ENCODE measurements at regions not wholly inside any gene's neighbourhood (a gene's known extent, or its start where the extent isn't known, plus 50 kb on each side); places are given as distances from the start of the nearest gene placed in this dataset.

DNA sequence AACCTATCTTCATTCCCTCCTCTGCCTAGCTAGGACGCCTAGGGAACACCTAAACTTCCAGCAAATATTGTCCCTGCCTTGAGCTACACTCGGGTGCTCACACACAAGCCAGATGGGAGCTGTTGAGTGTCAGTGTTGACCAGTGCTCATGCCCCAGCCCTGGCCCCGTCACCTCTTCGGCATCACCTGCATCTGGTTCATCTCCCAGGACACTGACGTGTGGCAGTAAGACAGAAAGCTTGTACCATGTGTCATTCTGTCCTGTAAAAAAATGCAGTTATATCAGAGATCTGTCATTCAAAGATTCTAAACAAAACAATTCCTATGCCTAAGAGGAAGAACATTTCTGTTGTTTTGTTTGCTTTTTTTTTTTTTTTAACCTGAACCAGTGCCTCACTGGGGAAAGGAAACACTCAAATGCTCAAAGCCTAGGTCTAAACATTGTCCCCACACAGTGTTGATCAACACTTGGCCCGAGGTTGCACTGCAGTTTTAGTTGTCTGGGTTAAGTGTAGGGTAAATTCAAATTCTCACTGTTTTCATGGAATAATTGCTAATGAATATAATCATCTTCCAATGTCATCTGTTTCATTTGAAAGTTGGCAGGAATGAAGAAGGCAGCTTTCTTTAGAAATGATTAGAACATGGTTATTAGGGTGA is 102.7 kb upstream of the SASH1 start:
- FAIRE-seq (no peak), DNase-seq (ENCODE audit: insufficient read length) (no peak)

DNA sequence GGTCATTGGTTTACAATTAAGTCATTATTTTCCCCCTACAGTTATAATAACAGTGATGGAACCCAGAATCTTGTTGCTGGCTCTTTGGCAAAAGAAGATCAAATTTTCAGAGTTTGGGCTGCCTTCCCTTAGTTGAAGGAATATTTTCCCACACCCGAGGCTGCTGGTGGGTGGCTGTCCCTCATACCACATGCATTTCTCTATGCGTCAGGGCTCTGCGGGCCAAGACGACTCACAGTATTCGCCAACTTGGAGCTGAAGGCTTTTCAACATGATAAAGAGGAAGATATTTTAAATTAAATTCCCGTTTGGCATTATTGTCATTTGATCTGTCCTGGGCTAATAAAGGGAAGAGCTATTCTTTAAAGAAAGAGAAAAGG is 102.2 kb upstream of the SASH1 start:
- DNase-seq (ENCODE audit: insufficient read length) (no peak), FAIRE-seq (no peak)
- TF ChIP-seq POLR2AphosphoS5 (IDR thresholded peaks at IDR 0.05; ENCODE audit: low read depth, low read length) = no peak

More for the DNA sequence above, 102.7 kb upstream of the SASH1 start:
- TF ChIP-seq TAF1 (IDR thresholded peaks at IDR 0.05; ENCODE audit: borderline replicate concordance, low read depth, low read length) = no peak
- TF ChIP-seq POLR2A (IDR thresholded peaks at IDR 0.05; ENCODE audit: low read depth, low read length) = no peak
- no peak for TF ChIP-seq POLR2AphosphoS5 (IDR thresholded peaks at IDR 0.05; ENCODE audit: low read depth, low read length)

DNA sequence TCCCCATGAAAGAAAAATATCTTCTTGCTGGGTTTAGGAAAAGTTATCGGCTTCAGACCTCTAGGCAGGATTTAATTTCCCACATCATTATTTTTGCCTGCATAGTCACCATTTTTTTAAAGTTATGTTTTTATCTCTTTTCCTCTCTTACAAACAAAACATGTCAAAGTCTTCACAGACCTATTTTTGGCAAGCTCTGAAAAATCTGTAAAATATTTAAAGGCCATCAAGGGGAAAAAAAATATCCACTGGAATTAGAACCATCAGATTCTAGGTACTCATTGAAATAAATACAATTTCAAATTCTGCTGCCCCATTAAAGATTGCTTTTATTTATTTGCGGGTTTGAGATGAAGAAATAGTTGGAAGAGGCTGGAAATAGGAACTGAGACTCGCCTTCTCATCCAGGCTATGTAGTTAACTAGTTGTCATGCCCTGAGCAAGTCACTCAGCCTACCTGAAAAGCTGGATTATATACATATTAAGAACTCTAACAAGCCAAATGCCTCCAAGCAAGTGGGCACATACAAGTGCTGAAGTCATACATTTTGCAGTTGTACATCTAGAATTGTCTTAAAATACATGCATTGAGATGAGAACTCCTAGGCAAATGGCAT is 101.7 kb upstream of the SASH1 start:
- FAIRE-seq (no peak), DNase-seq (ENCODE audit: insufficient read length) (no peak)
- TF ChIP-seq TAF1 (IDR thresholded peaks at IDR 0.05; ENCODE audit: borderline replicate concordance, low read depth, low read length) (no peak), POLR2A (IDR thresholded peaks at IDR 0.05; ENCODE audit: low read depth, low read length) (no peak), POLR2AphosphoS5 (IDR thresholded peaks at IDR 0.05; ENCODE audit: low read depth, low read length) (no peak)

DNA sequence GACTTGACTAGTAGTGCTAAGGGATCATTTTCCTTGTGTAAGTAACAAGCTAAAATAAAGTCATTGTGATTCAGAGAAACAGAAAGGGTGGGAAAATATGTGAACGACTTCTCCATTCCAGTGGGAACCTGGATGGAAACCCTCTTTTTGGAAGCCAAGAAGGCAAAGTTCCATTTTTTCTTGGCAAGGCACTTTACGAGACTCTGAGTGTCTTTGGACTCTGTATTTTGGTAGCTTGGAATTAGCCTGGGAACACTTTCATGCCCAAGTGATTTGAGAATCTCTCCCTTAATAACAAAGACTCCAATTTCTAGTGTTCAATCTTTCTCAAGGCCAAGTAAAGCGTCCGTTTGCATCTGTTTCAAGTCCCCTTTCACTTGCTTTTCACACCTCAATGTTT is 100.5 kb upstream of the SASH1 start:
- no peak for TF ChIP-seq TAF1 (IDR thresholded peaks at IDR 0.05; ENCODE audit: borderline replicate concordance, low read depth, low read length)
- no peak for TF ChIP-seq POLR2AphosphoS5 (IDR thresholded peaks at IDR 0.05; ENCODE audit: low read depth, low read length)
- no peak for TF ChIP-seq POLR2A (IDR thresholded peaks at IDR 0.05; ENCODE audit: low read depth, low read length)
- FAIRE-seq = no peak

DNA sequence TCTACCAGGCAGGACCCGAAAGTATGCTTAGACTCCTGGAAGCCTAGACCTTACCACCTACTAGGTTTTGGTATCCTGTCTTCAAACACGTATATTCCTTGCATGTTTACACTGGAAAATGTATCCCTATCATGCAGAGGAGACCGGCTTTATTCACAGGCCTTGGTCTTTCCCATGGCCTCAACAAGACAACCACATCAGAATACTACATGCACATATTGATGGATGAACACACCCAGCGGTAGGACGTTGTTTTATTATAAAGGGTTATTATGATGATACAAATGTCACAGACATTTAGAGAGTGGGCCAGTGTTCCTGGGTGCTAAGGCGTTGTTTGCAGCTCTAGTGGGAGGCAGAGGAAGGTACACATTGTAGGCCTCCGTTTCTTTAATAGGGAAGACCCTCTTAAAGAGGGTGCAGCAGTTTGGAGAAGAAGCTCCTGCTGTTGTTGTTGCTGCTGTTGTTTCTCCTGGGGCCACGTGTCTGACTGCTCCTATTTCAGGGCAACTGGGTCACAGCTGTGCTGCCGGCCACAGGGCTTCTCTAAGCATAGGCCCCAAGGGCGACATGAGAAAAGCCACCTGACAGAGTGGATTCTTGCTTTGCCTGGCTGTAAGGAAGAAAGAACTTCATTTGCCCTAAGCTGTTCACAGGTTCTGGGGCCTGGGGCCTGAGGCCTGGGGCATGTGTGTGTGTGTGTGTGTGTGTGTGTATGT is 98.3 kb upstream of the SASH1 start:
- no peak for FAIRE-seq
- no peak for DNase-seq (ENCODE audit: insufficient read length)
- TF ChIP-seq TAF1 (IDR thresholded peaks at IDR 0.05; ENCODE audit: borderline replicate concordance, low read depth, low read length) (no peak), POLR2AphosphoS5 (IDR thresholded peaks at IDR 0.05; ENCODE audit: low read depth, low read length) (no peak)

More for the DNA sequence above, 100.5 kb upstream of the SASH1 start:
- no peak for DNase-seq (ENCODE audit: insufficient read length)

DNA sequence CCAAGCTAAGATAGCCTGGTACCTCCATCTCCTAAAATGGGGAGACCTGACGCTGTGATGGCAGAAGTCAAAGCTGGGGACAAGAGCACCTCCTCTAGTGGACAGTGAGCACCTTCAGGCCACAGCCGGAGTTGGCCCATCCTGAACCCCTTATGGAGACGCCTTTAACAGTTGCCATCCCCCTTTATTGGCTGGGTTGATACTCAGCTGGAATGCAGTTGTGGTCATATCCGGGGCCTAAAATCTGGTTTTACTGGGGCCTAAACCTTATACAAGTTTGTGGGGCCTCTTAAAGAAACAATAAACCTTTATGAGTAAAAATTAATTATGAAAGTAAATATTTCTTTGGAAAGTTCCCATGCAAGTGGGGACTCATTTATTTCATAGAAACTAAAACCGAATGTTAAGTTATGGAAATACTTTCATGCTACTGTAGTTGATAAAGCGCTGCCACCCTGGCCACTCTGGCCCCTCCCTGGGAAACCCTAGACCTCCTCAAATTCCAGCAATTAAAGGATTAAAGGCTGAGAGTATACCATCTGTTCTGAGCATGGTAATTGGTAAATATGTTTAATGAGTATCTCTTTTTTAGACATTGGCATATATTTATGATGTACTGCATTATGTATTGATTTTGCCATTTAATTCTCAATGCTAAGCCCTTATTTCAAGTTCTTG is 95.1 kb upstream of the SASH1 start:
- no peak for TF ChIP-seq TAF1 (IDR thresholded peaks at IDR 0.05; ENCODE audit: borderline replicate concordance, low read depth, low read length)
- no peak for TF ChIP-seq POLR2A (IDR thresholded peaks at IDR 0.05; ENCODE audit: low read depth, low read length)
- no peak for TF ChIP-seq POLR2AphosphoS5 (IDR thresholded peaks at IDR 0.05; ENCODE audit: low read depth, low read length)
- DNase-seq (ENCODE audit: insufficient read length) (no peak), FAIRE-seq (no peak)

DNA sequence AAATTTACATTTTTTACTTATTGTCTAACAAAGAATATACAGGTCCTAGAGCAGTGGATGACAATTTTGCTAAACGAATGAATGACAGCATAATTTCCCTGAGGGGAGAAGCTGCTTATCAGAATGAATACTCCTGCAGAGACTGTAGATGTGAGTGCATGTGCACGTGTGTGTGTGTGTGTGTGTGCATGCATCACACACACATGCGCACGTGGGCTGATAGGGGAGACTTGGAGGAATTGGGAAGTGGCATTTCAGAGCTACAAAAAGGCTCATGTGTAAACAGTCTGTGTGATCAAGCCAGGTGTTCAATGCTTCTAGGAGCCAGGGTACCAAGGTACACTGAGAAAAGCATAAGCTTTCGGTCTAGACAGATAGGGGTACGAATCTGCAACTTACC is 93.5 kb upstream of the SASH1 start:
- no peak for FAIRE-seq
- no peak for TF ChIP-seq POLR2A (IDR thresholded peaks at IDR 0.05; ENCODE audit: low read depth, low read length)
- no peak for TF ChIP-seq POLR2AphosphoS5 (IDR thresholded peaks at IDR 0.05; ENCODE audit: low read depth, low read length)
- no peak for TF ChIP-seq TAF1 (IDR thresholded peaks at IDR 0.05; ENCODE audit: borderline replicate concordance, low read depth, low read length)

DNA sequence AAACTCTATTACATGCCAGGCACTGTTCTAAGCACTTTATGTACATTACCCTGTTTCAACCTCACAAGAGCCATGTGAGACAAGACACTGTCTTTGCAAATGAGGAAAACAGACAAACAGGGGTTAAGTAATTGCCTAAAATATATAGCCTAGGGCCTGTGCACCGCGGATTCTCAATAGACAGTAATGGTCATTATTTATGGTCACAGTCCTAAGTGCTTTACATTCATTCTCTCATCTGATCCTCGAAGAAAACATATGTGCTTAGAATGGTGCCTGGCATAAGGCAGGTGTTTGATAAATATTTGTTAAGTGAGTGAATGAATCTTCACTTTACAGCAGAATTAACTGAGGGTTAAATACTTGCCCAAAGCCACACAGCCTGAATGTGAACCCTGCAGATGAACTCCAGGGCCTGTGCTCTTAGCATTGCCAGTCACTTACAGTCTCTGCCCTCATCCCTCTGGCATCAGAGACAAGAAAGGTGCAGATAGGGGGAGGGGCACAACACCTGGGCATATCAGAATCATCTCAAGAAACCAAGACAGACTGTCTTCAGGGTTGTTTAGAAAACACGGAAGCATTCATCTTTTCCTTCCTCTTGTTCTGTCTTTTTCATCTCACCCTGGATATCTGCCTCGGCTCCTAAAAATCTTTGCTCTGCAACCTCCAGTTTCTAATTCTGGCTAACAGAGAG is 92.8 kb upstream of the SASH1 start:
- no peak for DNase-seq (ENCODE audit: insufficient read length)
- no peak for TF ChIP-seq POLR2A (IDR thresholded peaks at IDR 0.05; ENCODE audit: low read depth, low read length)
- no peak for TF ChIP-seq POLR2AphosphoS5 (IDR thresholded peaks at IDR 0.05; ENCODE audit: low read depth, low read length)
- no peak for TF ChIP-seq TAF1 (IDR thresholded peaks at IDR 0.05; ENCODE audit: borderline replicate concordance, low read depth, low read length)
- FAIRE-seq = no peak

More for the DNA sequence above, 93.5 kb upstream of the SASH1 start:
- DNase-seq (ENCODE audit: insufficient read length) = no peak

DNA sequence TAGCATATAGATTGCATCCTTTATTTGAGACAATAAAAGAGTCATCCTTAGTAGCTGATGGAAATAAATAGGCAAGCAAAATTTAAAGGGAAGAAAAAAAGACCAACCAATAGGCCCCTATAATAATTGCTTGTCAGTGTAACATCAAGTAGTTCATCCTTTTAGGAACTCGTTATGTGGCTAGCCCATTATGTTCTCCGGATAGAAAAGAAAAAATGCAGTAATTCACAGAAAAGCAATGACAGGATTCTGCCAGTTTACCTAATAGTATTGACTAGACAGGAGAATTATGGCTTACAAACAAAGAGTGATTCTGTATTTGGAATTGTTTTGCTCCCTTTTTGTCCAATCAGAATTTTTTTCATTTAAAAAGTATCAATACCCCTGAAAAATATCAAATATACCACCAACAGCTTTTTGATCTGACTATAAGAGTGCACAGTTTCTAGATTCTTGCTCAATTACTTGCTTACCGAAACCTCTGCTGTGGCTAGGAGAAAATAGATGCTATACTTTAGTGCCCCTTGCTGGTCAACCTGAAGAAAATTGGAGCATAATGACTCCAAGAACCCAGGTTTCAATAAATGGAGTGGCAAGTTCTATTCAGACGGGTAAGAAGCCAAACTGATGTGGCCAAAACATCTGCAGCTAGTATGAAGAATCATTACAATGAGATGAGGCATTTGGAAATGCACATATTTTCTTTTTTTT is 91.5 kb upstream of the SASH1 start:
- DNase-seq (ENCODE audit: insufficient read length) = no peak

DNA sequence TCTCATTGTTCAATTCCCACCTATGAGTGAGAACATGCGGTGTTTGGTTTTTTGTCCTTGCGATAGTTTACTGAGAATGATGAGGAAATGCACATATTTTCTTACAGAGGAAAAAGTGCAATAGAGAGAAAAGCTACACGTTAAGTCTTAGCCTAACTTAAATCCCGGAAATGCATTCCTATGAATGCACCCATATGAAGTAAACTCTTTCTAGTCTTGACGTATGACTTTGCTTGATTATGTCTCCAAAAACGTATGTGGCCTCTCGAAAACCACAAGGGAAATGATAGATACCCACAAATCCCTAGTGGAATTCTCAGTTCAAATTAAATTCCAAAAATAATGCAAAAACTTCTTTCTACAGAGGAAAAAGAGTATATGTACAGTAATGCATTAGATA is 90.7 kb upstream of the SASH1 start:
- FAIRE-seq (no peak), DNase-seq (ENCODE audit: insufficient read length) (no peak)
- TF ChIP-seq POLR2AphosphoS5 (IDR thresholded peaks at IDR 0.05; ENCODE audit: low read depth, low read length) (no peak), TAF1 (IDR thresholded peaks at IDR 0.05; ENCODE audit: borderline replicate concordance, low read depth, low read length) (no peak), POLR2A (IDR thresholded peaks at IDR 0.05; ENCODE audit: low read depth, low read length) (no peak)

More for the DNA sequence above, 91.5 kb upstream of the SASH1 start:
- no peak for FAIRE-seq
- TF ChIP-seq POLR2AphosphoS5 (IDR thresholded peaks at IDR 0.05; ENCODE audit: low read depth, low read length) (no peak), TAF1 (IDR thresholded peaks at IDR 0.05; ENCODE audit: borderline replicate concordance, low read depth, low read length) (no peak), POLR2A (IDR thresholded peaks at IDR 0.05; ENCODE audit: low read depth, low read length) (no peak)
